ENCODE measurements at regions not wholly inside any gene's neighbourhood (a gene's known extent, or its start where the extent isn't known, plus 50 kb on each side); places are given as distances from the start of the nearest gene placed in this dataset.

DNA sequence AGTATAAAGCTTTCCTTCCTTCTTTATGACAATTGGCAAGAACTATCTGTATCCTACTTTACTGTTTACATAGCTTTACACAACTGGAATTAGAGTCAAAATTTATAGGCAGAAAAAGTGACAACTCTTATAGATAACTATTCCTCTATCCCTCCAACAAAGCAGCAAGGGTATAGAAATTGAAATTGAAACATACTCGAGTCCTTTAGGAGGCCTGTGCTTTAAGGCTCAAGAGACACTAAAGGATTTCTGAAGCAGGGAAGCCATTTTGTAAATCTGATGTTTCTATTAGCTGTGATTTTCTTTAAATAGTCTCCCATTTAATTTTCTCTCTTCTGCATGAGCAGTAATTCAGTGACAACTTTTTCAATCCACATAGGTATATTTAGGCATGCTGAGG lies 567.6 kb upstream of the MAN1A1 start:
- no peak overlapping the region for H3K27ac ChIP-seq (ENCODE audit: low read depth, low read length)
- H4K5ac ChIP-seq (ENCODE audit: insufficient read length, low read depth, low read length) = no peak overlapping the region
- no peaks in the 10 kb centered on the region for H3K79me2 ChIP-seq (ENCODE audit: control insufficient read depth in 1 of 2, insufficient read depth in 2 of 2, low read length in 2 of 2)
- no peak overlapping the region for H2BK5ac ChIP-seq (ENCODE audit: low read depth, low read length)
- no peak overlapping the region for H3K18ac ChIP-seq (ENCODE audit: extremely low read depth, low read length)
- no peak overlapping the region for H2BK120ac ChIP-seq (replicated peaks; ENCODE audit: low read depth, low read length)
- H3K9ac ChIP-seq (replicated peaks in 1 of 4; ENCODE audit: extremely low read depth in 1 of 4, low read depth in 3 of 4, low read length in 3 of 4) = no peak overlapping the region
- no peak overlapping the region for H2BK20ac ChIP-seq (ENCODE audit: low read length)
- H3K36me3 ChIP-seq (ENCODE audit: control insufficient read depth in 2 of 4, insufficient read depth in 4 of 4, low read length in 3 of 4) = no peaks in the 10 kb centered on the region
- no peak overlapping the region for H3K4ac ChIP-seq (replicated peaks; ENCODE audit: insufficient read length, low read depth, low read length)
- H3K4me3 ChIP-seq (ENCODE audit: extremely low read depth in 1 of 4, insufficient read depth in 2 of 4, low read depth in 3 of 4, low read length in 4 of 4) = no peak overlapping the region
- DNase-seq (ENCODE audit: low read depth in 1 of 2, low spot score in 2 of 2) = no peak
- ChIA-PET CTCF (ENCODE audit: partially characterized antibody) (interaction anchor here (1.2 kb wide), 1 partner anchor 23 kb away, joined by 3 read pairs; no protein-coding TSS in a partner anchor), POLR2A (ENCODE audit: partially characterized antibody) (no interaction called here)
- no peaks in the 10 kb centered on the region for H3K4me1 ChIP-seq (replicated peaks in 1 of 4; ENCODE audit: control insufficient read depth in 3 of 4, insufficient read depth in 4 of 4, low read length in 3 of 4)
- H2BK15ac ChIP-seq (ENCODE audit: low read length) = no peak overlapping the region
- H2AK5ac ChIP-seq (ENCODE audit: low read depth, low read length) = no peak overlapping the region
- no peak overlapping the region for H3K14ac ChIP-seq (ENCODE audit: insufficient read length)
- no peak overlapping the region for H3K56ac ChIP-seq (replicated peaks; ENCODE audit: insufficient read length, low read depth, low read length)
- no peak overlapping the region for H3K23ac ChIP-seq (ENCODE audit: insufficient read length)
- H3K9me3 ChIP-seq (ENCODE audit: insufficient read depth in 2 of 2, low read depth in 1 of 2, low read length in 1 of 2) = peaks cover 0 to 3% of the 10 kb centered on the region in 2 experiments; a peak in 2 of 4 replicates
- no peak overlapping the region for H4K91ac ChIP-seq (replicated peaks; ENCODE audit: insufficient read length, low read length)
- H2BK12ac ChIP-seq (ENCODE audit: low read depth, low read length) = no peak overlapping the region
- no peaks in the 10 kb centered on the region for H3K23me2 ChIP-seq (ENCODE audit: low read depth, low read length)
- no peaks in the 10 kb centered on the region for H3K79me1 ChIP-seq (ENCODE audit: low read depth, low read length)
- 92% methylated on average over 1 of the region's 1 CpG; no CpG with 5 or more reads in 1 of the 2 experiments for WGBS, 2 experiments (ENCODE audit: extremely low coverage in 1 of 2, insufficient coverage in 1 of 2, insufficient read length in 1 of 2, insufficient replicate concordance in 2 of 2, low coverage in 1 of 2, low lambda C conversion rate in 2 of 2, missing lambda C conversion rate in 1 of 2)
- FAIRE-seq = no peak
- no peak overlapping the region for H2AFZ ChIP-seq (ENCODE audit: low read length)
- no peaks in the 10 kb centered on the region for H3K27me3 ChIP-seq (replicated peaks in 1 of 4; ENCODE audit: control insufficient read depth in 3 of 4, extremely low read depth in 1 of 4, insufficient read depth in 3 of 4, low read length in 3 of 4)
- H3K4me2 ChIP-seq (ENCODE audit: insufficient read depth in 1 of 2, low read depth in 2 of 2, low read length in 2 of 2) = no peak overlapping the region
- no peak overlapping the region for H4K8ac ChIP-seq (ENCODE audit: extremely low read depth, insufficient read depth, low read length)
- no peaks in the 10 kb centered on the region for H4K20me1 ChIP-seq (replicated peaks in 1 of 2; ENCODE audit: control insufficient read depth in 1 of 2, insufficient read depth in 2 of 2, low read length in 2 of 2)
- TF ChIP-seq SUZ12 (IDR thresholded peaks at IDR 0.05; ENCODE audit: low read length) (no peak), KDM4A (IDR thresholded peaks at IDR 0.05; ENCODE audit: low read depth, low read length, severe bottlenecking) (no peak), GABPA (IDR thresholded peaks at IDR 0.05; ENCODE audit: borderline replicate concordance, insufficient read depth, low read length) (no peak), SRF (IDR thresholded peaks at IDR 0.05; ENCODE audit: low read depth, low read length) (no peak), EP300 (IDR thresholded peaks at IDR 0.05; ENCODE audit: borderline replicate concordance in 1 of 2, low read depth in 2 of 2, low read length in 2 of 2) (no peak), CREB1 (IDR thresholded peaks at IDR 0.05) (no peak), JUN (IDR thresholded peaks at IDR 0.05; ENCODE audit: low read depth, low read length) (no peak), ZNF274 (IDR thresholded peaks at IDR 0.05; ENCODE audit: borderline replicate concordance, extremely low read depth, low read length) (no peak)
- TF ChIP-seq, protein P1, sequence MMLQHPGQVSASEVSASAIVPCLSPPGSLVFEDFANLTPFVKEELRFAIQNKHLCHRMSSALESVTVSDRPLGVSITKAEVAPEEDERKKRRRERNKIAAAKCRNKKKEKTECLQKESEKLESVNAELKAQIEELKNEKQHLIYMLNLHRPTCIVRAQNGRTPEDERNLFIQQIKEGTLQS (IDR thresholded peaks at IDR 0.05; ENCODE audit: insufficient read depth, low read depth, low read length) = no peak
- TF ChIP-seq, protein P2, sequence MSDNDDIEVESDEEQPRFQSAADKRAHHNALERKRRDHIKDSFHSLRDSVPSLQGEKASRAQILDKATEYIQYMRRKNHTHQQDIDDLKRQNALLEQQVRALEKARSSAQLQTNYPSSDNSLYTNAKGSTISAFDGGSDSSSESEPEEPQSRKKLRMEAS (IDR thresholded peaks at IDR 0.05) = no peak
- TF ChIP-seq, protein P3, sequence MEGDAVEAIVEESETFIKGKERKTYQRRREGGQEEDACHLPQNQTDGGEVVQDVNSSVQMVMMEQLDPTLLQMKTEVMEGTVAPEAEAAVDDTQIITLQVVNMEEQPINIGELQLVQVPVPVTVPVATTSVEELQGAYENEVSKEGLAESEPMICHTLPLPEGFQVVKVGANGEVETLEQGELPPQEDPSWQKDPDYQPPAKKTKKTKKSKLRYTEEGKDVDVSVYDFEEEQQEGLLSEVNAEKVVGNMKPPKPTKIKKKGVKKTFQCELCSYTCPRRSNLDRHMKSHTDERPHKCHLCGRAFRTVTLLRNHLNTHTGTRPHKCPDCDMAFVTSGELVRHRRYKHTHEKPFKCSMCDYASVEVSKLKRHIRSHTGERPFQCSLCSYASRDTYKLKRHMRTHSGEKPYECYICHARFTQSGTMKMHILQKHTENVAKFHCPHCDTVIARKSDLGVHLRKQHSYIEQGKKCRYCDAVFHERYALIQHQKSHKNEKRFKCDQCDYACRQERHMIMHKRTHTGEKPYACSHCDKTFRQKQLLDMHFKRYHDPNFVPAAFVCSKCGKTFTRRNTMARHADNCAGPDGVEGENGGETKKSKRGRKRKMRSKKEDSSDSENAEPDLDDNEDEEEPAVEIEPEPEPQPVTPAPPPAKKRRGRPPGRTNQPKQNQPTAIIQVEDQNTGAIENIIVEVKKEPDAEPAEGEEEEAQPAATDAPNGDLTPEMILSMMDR (IDR thresholded peaks at IDR 0.05; ENCODE audit: control extremely low read depth in 1 of 3, insufficient read depth in 1 of 3, low read depth in 1 of 3, low read length in 3 of 3) = no peak
